HL-60 (cell line): ENCODE measurements at regions not wholly inside any gene's neighbourhood (a gene's known extent, or its start where the extent isn't known, plus 50 kb on each side); places are given as distances from the start of the nearest gene placed in this dataset.

Experiments used
- DNase-seq, 2 experiments: peaks; one replicate each; pipeline ENCODE4 v3.0.0-alpha.2; 2010 to 2020; ENCODE audit warnings: low read depth in 1 of 2, low spot score in 1 of 2
- H3K27ac ChIP-seq: fragments of 250-450 bp; sonication (Bioruptor Pico); replicated peaks from 2 replicates; pipeline ENCODE4 v1.5.1; 2020; ENCODE audit warnings: mild to moderate bottlenecking, moderate library complexity
- H3K27me3 ChIP-seq: fragments of 250-450 bp; sonication (Bioruptor Pico); 2 replicates; pipeline ENCODE4 v1.5.1; 2021; ENCODE audit warnings: mild to moderate bottlenecking, moderate library complexity; ENCODE audit not compliant: insufficient read depth, poor library complexity, severe bottlenecking
- H3K4me3 ChIP-seq: replicated peaks from 2 replicates; pipeline ENCODE4 v1.5.1; 2011; ENCODE audit warnings: mild to moderate bottlenecking, control low read depth, low read length; ENCODE audit not compliant: insufficient read depth
- CTCF ChIP-seq: IDR thresholded peaks from one replicate; pipeline ENCODE4 v1.5.1; 2011; ENCODE audit warnings: low read length, control low read depth, inconsistent platforms; ENCODE audit not compliant: insufficient read depth
- GABPA ChIP-seq: IDR thresholded peaks from 2 replicates; pipeline ENCODE4 v1.6.1; 2012; ENCODE audit warnings: low read depth
- POLR2AphosphoS5 ChIP-seq: IDR thresholded peaks from 2 replicates; pipeline ENCODE4 v1.6.1; 2012; ENCODE audit warnings: low read depth
- SPI1 ChIP-seq: IDR thresholded peaks from 2 replicates; pipeline ENCODE4 v1.6.1; 2012; ENCODE audit warnings: low read depth, mild to moderate bottlenecking, borderline replicate concordance
- TF ChIP-seq, protein P1 (sequence below): IDR thresholded peaks from 2 replicates; pipeline ENCODE4 v1.6.1; 2012; ENCODE audit warnings: low read depth; ENCODE audit not compliant: insufficient replicate concordance

DNA sequence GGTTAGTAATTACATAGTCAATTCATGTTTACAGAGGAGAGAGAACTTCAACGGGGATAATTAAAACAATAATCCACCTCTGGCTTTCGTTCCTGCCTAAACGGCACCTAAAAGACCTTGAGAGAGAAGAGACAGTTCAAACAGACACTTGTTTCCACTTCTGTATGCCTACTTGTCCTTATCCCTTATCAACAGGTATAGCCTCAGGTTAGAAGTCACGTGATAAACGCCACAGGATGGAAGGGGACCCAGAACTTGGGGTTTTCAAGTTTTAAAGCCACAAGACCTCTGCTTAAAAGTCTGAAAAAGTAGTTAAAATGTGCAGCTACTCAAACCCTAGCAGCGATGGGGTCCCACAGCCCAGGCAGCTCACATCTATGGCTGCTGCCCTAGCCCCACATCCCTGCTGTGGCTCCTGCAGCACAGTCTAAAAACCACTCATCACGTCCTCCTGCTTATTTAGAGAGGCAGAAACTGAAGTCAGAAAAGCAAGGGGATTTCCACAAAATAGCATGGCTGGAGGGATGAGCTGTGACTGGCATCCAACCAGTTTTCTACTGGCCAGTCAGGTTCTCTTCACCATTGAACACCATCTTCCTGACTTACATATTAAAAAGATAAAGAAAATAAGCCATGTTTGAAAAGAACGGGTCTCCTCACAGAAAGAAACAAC is 51.2 kb upstream of the SEC16B start:
- no peak for TF ChIP-seq GABPA
- H3K27ac ChIP-seq: no peak overlapping the region
- DNase-seq: no peak

DNA sequence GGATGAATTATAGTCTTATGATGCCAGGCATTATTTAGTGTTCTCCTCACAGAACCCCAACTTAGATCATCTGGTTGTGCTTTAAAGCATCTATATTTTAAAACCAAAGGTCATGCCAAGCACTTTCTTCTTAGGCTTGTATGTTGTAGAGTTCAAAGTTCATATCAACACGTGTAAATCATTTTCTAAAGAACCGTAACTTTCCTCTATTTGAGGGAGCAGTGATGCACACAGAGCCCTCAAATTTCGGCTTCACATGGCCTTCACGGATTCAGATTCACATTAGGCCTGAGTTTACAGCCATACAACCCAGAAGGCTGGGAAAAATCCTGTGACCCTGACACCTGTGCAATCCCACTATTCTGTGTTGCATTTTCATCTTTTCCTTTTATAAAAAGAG is 52.1 kb upstream of the SEC16B start:
- no peaks in the 10 kb centered on the region for H3K27me3 ChIP-seq
- DNase-seq: no peak
- H3K4me3 ChIP-seq: no peak overlapping the region
- H3K27ac ChIP-seq: no peak overlapping the region
- TF ChIP-seq SPI1 (no peak), POLR2AphosphoS5 (no peak), CTCF (no peak), GABPA (no peak)
- TF ChIP-seq, protein P1, sequence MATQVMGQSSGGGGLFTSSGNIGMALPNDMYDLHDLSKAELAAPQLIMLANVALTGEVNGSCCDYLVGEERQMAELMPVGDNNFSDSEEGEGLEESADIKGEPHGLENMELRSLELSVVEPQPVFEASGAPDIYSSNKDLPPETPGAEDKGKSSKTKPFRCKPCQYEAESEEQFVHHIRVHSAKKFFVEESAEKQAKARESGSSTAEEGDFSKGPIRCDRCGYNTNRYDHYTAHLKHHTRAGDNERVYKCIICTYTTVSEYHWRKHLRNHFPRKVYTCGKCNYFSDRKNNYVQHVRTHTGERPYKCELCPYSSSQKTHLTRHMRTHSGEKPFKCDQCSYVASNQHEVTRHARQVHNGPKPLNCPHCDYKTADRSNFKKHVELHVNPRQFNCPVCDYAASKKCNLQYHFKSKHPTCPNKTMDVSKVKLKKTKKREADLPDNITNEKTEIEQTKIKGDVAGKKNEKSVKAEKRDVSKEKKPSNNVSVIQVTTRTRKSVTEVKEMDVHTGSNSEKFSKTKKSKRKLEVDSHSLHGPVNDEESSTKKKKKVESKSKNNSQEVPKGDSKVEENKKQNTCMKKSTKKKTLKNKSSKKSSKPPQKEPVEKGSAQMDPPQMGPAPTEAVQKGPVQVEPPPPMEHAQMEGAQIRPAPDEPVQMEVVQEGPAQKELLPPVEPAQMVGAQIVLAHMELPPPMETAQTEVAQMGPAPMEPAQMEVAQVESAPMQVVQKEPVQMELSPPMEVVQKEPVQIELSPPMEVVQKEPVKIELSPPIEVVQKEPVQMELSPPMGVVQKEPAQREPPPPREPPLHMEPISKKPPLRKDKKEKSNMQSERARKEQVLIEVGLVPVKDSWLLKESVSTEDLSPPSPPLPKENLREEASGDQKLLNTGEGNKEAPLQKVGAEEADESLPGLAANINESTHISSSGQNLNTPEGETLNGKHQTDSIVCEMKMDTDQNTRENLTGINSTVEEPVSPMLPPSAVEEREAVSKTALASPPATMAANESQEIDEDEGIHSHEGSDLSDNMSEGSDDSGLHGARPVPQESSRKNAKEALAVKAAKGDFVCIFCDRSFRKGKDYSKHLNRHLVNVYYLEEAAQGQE: no peak

More for the DNA sequence above, 51.2 kb upstream of the SEC16B start:
- Histone ChIP-seq H3K27me3 (no peaks in the 10 kb centered on the region), H3K4me3 (no peak overlapping the region)

DNA sequence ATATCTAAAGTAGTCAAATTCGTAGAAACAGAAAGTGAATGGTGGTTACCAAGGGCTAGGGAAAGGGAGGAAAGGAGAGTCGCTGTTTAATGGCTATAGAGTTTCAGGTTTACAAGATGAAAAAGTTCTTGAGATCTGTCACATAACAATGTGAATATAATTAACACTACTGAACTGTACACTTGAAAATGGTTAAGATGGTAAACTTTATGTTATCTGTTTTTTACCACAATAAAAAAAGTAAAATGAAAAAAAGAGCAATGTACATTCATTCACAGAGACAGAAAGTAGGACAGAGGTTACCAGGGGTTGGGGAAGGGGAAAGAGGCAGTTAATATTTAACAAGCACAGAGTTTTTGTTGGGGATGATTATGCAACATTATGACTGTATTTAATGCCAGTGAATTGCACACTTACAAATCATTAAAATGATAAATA is 53.3 kb upstream of the SEC16B start:
- no peak for DNase-seq
- Histone ChIP-seq H3K27ac (no peak overlapping the region), H3K4me3 (no peak overlapping the region), H3K27me3 (no peaks in the 10 kb centered on the region)
- no peak for TF ChIP-seq SPI1
- TF ChIP-seq, protein P1: no peak
- no peak for TF ChIP-seq GABPA
- TF ChIP-seq POLR2AphosphoS5: no peak
- no peak for TF ChIP-seq CTCF

DNA sequence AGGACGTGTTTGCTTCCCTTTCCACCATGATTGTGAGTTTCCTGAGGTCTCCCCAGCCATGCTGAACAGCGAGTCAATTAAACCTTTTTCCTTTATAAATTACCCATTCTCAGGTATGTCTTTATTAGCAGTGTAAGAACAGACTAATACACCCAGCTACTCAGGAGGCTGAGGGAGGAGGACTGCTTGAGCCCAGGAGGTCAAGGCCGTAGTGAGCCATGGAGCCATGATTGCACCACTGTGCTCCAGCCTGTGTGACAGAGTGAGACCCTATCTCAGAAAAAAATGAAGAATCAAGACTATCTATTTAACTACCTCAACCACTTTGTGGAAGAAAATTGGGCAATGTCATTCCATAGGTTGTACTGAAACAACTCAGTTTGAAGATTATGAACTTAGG is 54.6 kb upstream of the SEC16B start:
- H3K27ac ChIP-seq: no peak overlapping the region
- no peaks in the 10 kb centered on the region for H3K27me3 ChIP-seq
- DNase-seq: no peak
- H3K4me3 ChIP-seq: no peak overlapping the region
- TF ChIP-seq SPI1 (no peak), GABPA (no peak), POLR2AphosphoS5 (no peak), CTCF (no peak)
- TF ChIP-seq, protein P1: no peak
